ENCODE measurements at regions not wholly inside any gene's neighbourhood (a gene's known extent, or its start where the extent isn't known, plus 50 kb on each side); places are given as distances from the start of the nearest gene placed in this dataset.
"Not testable (repeated sequence)": the region's sequence is repeated elsewhere in the genome, so short reads cannot be mapped to it uniquely, and the experiment has no call there.

GRCh38 chr17:22226477-22226876 is 534.2 kb downstream of the KCNJ18 start:
- H3K4me1 Mint-ChIP-seq (ENCODE audit: low read depth); H3K27ac Mint-ChIP-seq; POLR2A ChIA-PET; H3K27me3 Mint-ChIP-seq (ENCODE audit: low read depth); CTCF ChIA-PET; H3K9me3 Mint-ChIP-seq (ENCODE audit: insufficient read depth); DNase-seq; H3K4me3 Mint-ChIP-seq; H3K36me3 Mint-ChIP-seq (ENCODE audit: low read depth); ATAC-seq: not testable (repeated sequence)

GRCh38 chr17:22226932-22227331 is 534.6 kb downstream of the KCNJ18 start:
- H3K4me1 Mint-ChIP-seq (ENCODE audit: low read depth); POLR2A ChIA-PET; H3K9me3 Mint-ChIP-seq (ENCODE audit: insufficient read depth); H3K27me3 Mint-ChIP-seq (ENCODE audit: low read depth); ATAC-seq; H3K27ac Mint-ChIP-seq; CTCF ChIA-PET; H3K36me3 Mint-ChIP-seq (ENCODE audit: low read depth); H3K4me3 Mint-ChIP-seq; DNase-seq: not testable (repeated sequence)

- CTCF ChIA-PET; H3K4me1 Mint-ChIP-seq (ENCODE audit: low read depth); H3K36me3 Mint-ChIP-seq (ENCODE audit: low read depth); POLR2A ChIA-PET; H3K27me3 Mint-ChIP-seq (ENCODE audit: low read depth); ATAC-seq; H3K4me3 Mint-ChIP-seq; H3K27ac Mint-ChIP-seq; DNase-seq: not testable (repeated sequence)
- peaks cover 14% of the 10 kb centered on the region for H3K9me3 Mint-ChIP-seq (ENCODE audit: insufficient read depth)
These were observed 535.6 kb downstream of the KCNJ18 start for GRCh38 chr17:22227699-22228553.

GRCh38 chr17:22229821-22230220 is 537.5 kb downstream of the KCNJ18 start:
- DNase-seq; H3K4me1 Mint-ChIP-seq (ENCODE audit: low read depth); H3K36me3 Mint-ChIP-seq (ENCODE audit: low read depth); H3K27ac Mint-ChIP-seq; H3K27me3 Mint-ChIP-seq (ENCODE audit: low read depth); POLR2A ChIA-PET; H3K4me3 Mint-ChIP-seq; CTCF ChIA-PET; ATAC-seq: not testable (repeated sequence)
- H3K9me3 Mint-ChIP-seq (ENCODE audit: insufficient read depth), result peaks cover 20% of the 10 kb centered on the region

GRCh38 chr17:22233382-22233781 is 541.1 kb downstream of the KCNJ18 start:
- no peaks in the 10 kb centered on the region for H3K36me3 Mint-ChIP-seq (ENCODE audit: low read depth)
- no peaks in the 10 kb centered on the region for H3K4me1 Mint-ChIP-seq (ENCODE audit: low read depth)
- ChIA-PET CTCF (no interaction called here), POLR2A (no interaction called here)
- no peaks in the 10 kb centered on the region for H3K27me3 Mint-ChIP-seq (ENCODE audit: low read depth)
- no peak overlapping the region for H3K4me3 Mint-ChIP-seq
- no peak for DNase-seq
- no peak overlapping the region for H3K27ac Mint-ChIP-seq
- ATAC-seq, result no peak
- H3K9me3 Mint-ChIP-seq (ENCODE audit: insufficient read depth), result peaks cover 27% of the 10 kb centered on the region

GRCh38 chr17:22242472-22242871 is 550.1 kb downstream of the KCNJ18 start:
- ATAC-seq (no peak), DNase-seq (no peak)
- H3K36me3 Mint-ChIP-seq (ENCODE audit: low read depth), result no peaks in the 10 kb centered on the region
- no peaks in the 10 kb centered on the region for H3K27me3 Mint-ChIP-seq (ENCODE audit: low read depth)
- H3K4me3 Mint-ChIP-seq, result no peak overlapping the region
- POLR2A ChIA-PET, result no interaction called here
- CTCF ChIA-PET, result no interaction called here
- H3K27ac Mint-ChIP-seq, result no peak overlapping the region
- H3K9me3 Mint-ChIP-seq (ENCODE audit: insufficient read depth), result peaks cover 36% of the 10 kb centered on the region
- no peaks in the 10 kb centered on the region for H3K4me1 Mint-ChIP-seq (ENCODE audit: low read depth)

GRCh38 chr17:22251498-22251897 is 559.2 kb downstream of the KCNJ18 start:
- no peaks in the 10 kb centered on the region for H3K27me3 Mint-ChIP-seq (ENCODE audit: low read depth)
- ATAC-seq, result no peak
- CTCF ChIA-PET, result no interaction called here

GRCh38 chr17:22253007-22253406 is 560.7 kb downstream of the KCNJ18 start:
- no peak overlapping the region for H3K27ac Mint-ChIP-seq
- H3K4me1 Mint-ChIP-seq (ENCODE audit: low read depth), result no peaks in the 10 kb centered on the region
- H3K9me3 Mint-ChIP-seq (ENCODE audit: insufficient read depth), result peaks cover 9% of the 10 kb centered on the region

More at GRCh38 chr17:22251498-22251897, 559.2 kb downstream of the KCNJ18 start:
- Mint-ChIP-seq H3K27ac (no peak overlapping the region), H3K4me1 (ENCODE audit: low read depth) (no peaks in the 10 kb centered on the region), H3K9me3 (ENCODE audit: insufficient read depth) (peaks cover 14% of the 10 kb centered on the region), H3K36me3 (ENCODE audit: low read depth) (no peaks in the 10 kb centered on the region), H3K4me3 (no peak overlapping the region)
- no peak for DNase-seq
- POLR2A ChIA-PET, result no interaction called here

GRCh38 chr17:22265807-22266206 is 573.5 kb downstream of the KCNJ18 start:
- Mint-ChIP-seq H3K27ac (no peak overlapping the region), H3K9me3 (ENCODE audit: insufficient read depth) (peaks cover 9% of the 10 kb centered on the region), H3K4me3 (no peak overlapping the region), H3K27me3 (ENCODE audit: low read depth) (no peaks in the 10 kb centered on the region), H3K4me1 (ENCODE audit: low read depth) (no peaks in the 10 kb centered on the region), H3K36me3 (ENCODE audit: low read depth) (no peaks in the 10 kb centered on the region)
- no peak for DNase-seq
- ATAC-seq, result no peak
- ChIA-PET CTCF (no interaction called here), POLR2A (no interaction called here)

More at GRCh38 chr17:22253007-22253406, 560.7 kb downstream of the KCNJ18 start:
- Mint-ChIP-seq H3K36me3 (ENCODE audit: low read depth) (no peaks in the 10 kb centered on the region), H3K4me3 (no peak overlapping the region), H3K27me3 (ENCODE audit: low read depth) (no peaks in the 10 kb centered on the region)
- DNase-seq (no peak), ATAC-seq (no peak)
- POLR2A ChIA-PET, result no interaction called here
- CTCF ChIA-PET, result interaction anchor here (0.8 kb wide), 1 partner anchor 15 kb away, joined by 3 read pairs; no protein-coding TSS in a partner anchor

GRCh38 chr17:22266231-22266630 is 573.9 kb downstream of the KCNJ18 start:
- Mint-ChIP-seq H3K27ac (no peak overlapping the region), H3K9me3 (ENCODE audit: insufficient read depth) (peaks cover 7% of the 10 kb centered on the region), H3K36me3 (ENCODE audit: low read depth) (no peaks in the 10 kb centered on the region), H3K4me3 (no peak overlapping the region), H3K4me1 (ENCODE audit: low read depth) (no peaks in the 10 kb centered on the region), H3K27me3 (ENCODE audit: low read depth) (no peaks in the 10 kb centered on the region)
- no peak for ATAC-seq
- ChIA-PET POLR2A (no interaction called here), CTCF (no interaction called here)
- DNase-seq, result no peak

- Mint-ChIP-seq H3K4me1 (ENCODE audit: low read depth) (no peaks in the 10 kb centered on the region), H3K4me3 (no peak overlapping the region), H3K27ac (no peak overlapping the region), H3K9me3 (ENCODE audit: insufficient read depth) (peaks cover 9% of the 10 kb centered on the region), H3K36me3 (ENCODE audit: low read depth) (no peaks in the 10 kb centered on the region), H3K27me3 (ENCODE audit: low read depth) (no peaks in the 10 kb centered on the region)
- ChIA-PET POLR2A (no interaction called here), CTCF (no interaction called here)
- no peak for ATAC-seq
- no peak for DNase-seq
These were observed 574.7 kb downstream of the KCNJ18 start for GRCh38 chr17:22267019-22267418.

- peaks cover 6% of the 10 kb centered on the region for H3K9me3 Mint-ChIP-seq (ENCODE audit: insufficient read depth)
- H3K27me3 Mint-ChIP-seq (ENCODE audit: low read depth), result no peaks in the 10 kb centered on the region
- no peaks in the 10 kb centered on the region for H3K36me3 Mint-ChIP-seq (ENCODE audit: low read depth)
- no peaks in the 10 kb centered on the region for H3K4me1 Mint-ChIP-seq (ENCODE audit: low read depth)
- POLR2A ChIA-PET, result no interaction called here
- H3K27ac Mint-ChIP-seq, result no peak overlapping the region
- CTCF ChIA-PET, result no interaction called here
- DNase-seq, result no peak
- no peak for ATAC-seq
- H3K4me3 Mint-ChIP-seq, result no peak overlapping the region
These were observed 576.0 kb downstream of the KCNJ18 start for GRCh38 chr17:22268214-22268911.

All from activated CD8-positive, alpha-beta T cell treated with anti-CD3 and anti-CD28 coated beads, Interleukin-2, amount 10 ng/mL, durations not matched to agents 7 days and 5 days (primary cell).